ENCODE measurements at regions not wholly inside any gene's neighbourhood (a gene's known extent, or its start where the extent isn't known, plus 50 kb on each side); places are given as distances from the start of the nearest gene placed in this dataset.

DNA sequence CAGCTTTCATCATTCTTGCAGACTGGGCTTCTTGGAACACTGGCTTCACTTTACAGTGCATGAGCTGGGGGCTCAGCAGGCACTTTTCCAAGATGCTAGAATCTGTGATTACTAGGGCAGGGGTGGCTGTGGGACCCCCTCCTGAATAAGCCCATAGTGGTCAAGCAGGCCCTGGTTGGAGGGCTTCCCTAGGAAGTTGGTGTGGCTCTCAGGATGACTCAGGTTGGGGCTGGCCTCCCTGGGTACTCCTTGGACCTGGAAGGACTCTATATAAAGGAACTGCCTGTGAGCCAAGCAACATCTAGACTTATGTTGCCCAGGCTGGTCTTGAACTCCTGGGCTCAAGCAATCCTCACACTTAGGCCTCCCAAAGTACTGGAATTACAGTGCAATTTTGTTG, 88.3 kb upstream of the HELT start:
- Histone ChIP-seq H3K79me2 (ENCODE audit: control insufficient read depth, insufficient read depth, low read length) (no peaks in the 10 kb centered on the region), H3K9me3 (replicated peaks; ENCODE audit: control insufficient read depth, insufficient read depth, low read depth, low read length) (no peaks in the 10 kb centered on the region), H3K9ac (ENCODE audit: insufficient read depth in 1 of 2, low read depth in 2 of 2, low read length in 2 of 2) (no peak overlapping the region), H3K36me3 (ENCODE audit: control insufficient read depth, insufficient read depth, low read length) (no peaks in the 10 kb centered on the region), H2AFZ (ENCODE audit: low read depth, low read length) (no peak overlapping the region), H3K4me1 (replicated peaks in 1 of 2; ENCODE audit: control insufficient read depth in 2 of 2, insufficient read depth in 2 of 2, low read length in 2 of 2) (no peaks in the 10 kb centered on the region), H3K4me2 (ENCODE audit: insufficient read depth, low read length) (no peak overlapping the region), H3K27me3 (ENCODE audit: control insufficient read depth in 2 of 2, insufficient read depth in 2 of 2, low read length in 2 of 2) (peaks cover 8 to 29% of the 10 kb centered on the region in 2 experiments; a peak in 3 of 5 replicates), H3K4me3 (no peak overlapping the region), H3K9me1 (ENCODE audit: control insufficient read depth, insufficient read depth, low read length) (no peaks in the 10 kb centered on the region), H4K20me1 (replicated peaks; ENCODE audit: control insufficient read depth, insufficient read depth, low read length) (no peaks in the 10 kb centered on the region), H3K27ac (ENCODE audit: extremely low read depth, low read depth, low read length) (no peak overlapping the region)
- DNase-seq (ENCODE audit: extremely low read depth in 1 of 4, low spot score in 3 of 4) (no peak), ATAC-seq (no peak), FAIRE-seq (no peak)
- in situ Hi-C loops (cut with MboI) (no loop called here), intact Hi-C loops (cut with micrococcal nuclease) (no loop called here)
- TF ChIP-seq MEF2A (IDR thresholded peaks at IDR 0.05; ENCODE audit: control insufficient read depth, low read depth, low read length), result no peak
- TF ChIP-seq, protein P1, sequence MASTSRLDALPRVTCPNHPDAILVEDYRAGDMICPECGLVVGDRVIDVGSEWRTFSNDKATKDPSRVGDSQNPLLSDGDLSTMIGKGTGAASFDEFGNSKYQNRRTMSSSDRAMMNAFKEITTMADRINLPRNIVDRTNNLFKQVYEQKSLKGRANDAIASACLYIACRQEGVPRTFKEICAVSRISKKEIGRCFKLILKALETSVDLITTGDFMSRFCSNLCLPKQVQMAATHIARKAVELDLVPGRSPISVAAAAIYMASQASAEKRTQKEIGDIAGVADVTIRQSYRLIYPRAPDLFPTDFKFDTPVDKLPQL (IDR thresholded peaks at IDR 0.05; ENCODE audit: extremely low read depth, insufficient read length), result no peak
- TF ChIP-seq HNRNPLL (IDR thresholded peaks at IDR 0.05; ENCODE audit: low read depth, low read length, poor library complexity, severe bottlenecking), result no peak
- no peak for TF ChIP-seq CBX1 (IDR thresholded peaks at IDR 0.05; ENCODE audit: low read depth)
- TF ChIP-seq, protein P2, sequence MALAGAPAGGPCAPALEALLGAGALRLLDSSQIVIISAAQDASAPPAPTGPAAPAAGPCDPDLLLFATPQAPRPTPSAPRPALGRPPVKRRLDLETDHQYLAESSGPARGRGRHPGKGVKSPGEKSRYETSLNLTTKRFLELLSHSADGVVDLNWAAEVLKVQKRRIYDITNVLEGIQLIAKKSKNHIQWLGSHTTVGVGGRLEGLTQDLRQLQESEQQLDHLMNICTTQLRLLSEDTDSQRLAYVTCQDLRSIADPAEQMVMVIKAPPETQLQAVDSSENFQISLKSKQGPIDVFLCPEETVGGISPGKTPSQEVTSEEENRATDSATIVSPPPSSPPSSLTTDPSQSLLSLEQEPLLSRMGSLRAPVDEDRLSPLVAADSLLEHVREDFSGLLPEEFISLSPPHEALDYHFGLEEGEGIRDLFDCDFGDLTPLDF (CRISPR knock-in tag; IDR thresholded peaks at IDR 0.05), result no peak
- TF ChIP-seq SAFB2 (IDR thresholded peaks at IDR 0.05; ENCODE audit: borderline replicate concordance, low read depth, low read length, severe bottlenecking), result no peak
- TF ChIP-seq, protein P3, sequence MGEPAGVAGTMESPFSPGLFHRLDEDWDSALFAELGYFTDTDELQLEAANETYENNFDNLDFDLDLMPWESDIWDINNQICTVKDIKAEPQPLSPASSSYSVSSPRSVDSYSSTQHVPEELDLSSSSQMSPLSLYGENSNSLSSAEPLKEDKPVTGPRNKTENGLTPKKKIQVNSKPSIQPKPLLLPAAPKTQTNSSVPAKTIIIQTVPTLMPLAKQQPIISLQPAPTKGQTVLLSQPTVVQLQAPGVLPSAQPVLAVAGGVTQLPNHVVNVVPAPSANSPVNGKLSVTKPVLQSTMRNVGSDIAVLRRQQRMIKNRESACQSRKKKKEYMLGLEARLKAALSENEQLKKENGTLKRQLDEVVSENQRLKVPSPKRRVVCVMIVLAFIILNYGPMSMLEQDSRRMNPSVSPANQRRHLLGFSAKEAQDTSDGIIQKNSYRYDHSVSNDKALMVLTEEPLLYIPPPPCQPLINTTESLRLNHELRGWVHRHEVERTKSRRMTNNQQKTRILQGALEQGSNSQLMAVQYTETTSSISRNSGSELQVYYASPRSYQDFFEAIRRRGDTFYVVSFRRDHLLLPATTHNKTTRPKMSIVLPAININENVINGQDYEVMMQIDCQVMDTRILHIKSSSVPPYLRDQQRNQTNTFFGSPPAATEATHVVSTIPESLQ (CRISPR knock-in tag; IDR thresholded peaks at IDR 0.05), result no peak
- no peak for TF ChIP-seq SIX5 (IDR thresholded peaks at IDR 0.05; ENCODE audit: borderline replicate concordance in 1 of 2, insufficient read depth in 1 of 2, low read depth in 1 of 2, low read length in 2 of 2)
- no peak for TF ChIP-seq ZNF75A (CRISPR knock-in tag; IDR thresholded peaks at IDR 0.05)
- TF ChIP-seq GABPB1 (CRISPR knock-in tag; IDR thresholded peaks at IDR 0.05), result no peak
- no peak for TF ChIP-seq CHD2 (IDR thresholded peaks at IDR 0.05; ENCODE audit: low read depth, low read length)
- TF ChIP-seq, protein P4, sequence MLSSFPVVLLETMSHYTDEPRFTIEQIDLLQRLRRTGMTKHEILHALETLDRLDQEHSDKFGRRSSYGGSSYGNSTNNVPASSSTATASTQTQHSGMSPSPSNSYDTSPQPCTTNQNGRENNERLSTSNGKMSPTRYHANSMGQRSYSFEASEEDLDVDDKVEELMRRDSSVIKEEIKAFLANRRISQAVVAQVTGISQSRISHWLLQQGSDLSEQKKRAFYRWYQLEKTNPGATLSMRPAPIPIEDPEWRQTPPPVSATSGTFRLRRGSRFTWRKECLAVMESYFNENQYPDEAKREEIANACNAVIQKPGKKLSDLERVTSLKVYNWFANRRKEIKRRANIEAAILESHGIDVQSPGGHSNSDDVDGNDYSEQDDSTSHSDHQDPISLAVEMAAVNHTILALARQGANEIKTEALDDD (IDR thresholded peaks at IDR 0.05), result no peak
- TF ChIP-seq FOXJ3 (CRISPR knock-in tag; IDR thresholded peaks at IDR 0.05), result no peak
- TF ChIP-seq EP400 (IDR thresholded peaks at IDR 0.05), result no peak
- no peak for TF ChIP-seq XRCC5 (IDR thresholded peaks at IDR 0.05; ENCODE audit: low read depth, low read length)
- no peak for TF ChIP-seq HIVEP1 (CRISPR knock-in tag; IDR thresholded peaks at IDR 0.05)
- TF ChIP-seq HDAC8 (tag; IDR thresholded peaks at IDR 0.05), result no peak
- no peak for TF ChIP-seq RFX1 (IDR thresholded peaks at IDR 0.05)
- no peak for TF ChIP-seq ELF2 (CRISPR knock-in tag; IDR thresholded peaks at IDR 0.05)
- no peak for TF ChIP-seq CBX3 (IDR thresholded peaks at IDR 0.05; ENCODE audit: borderline replicate concordance in 1 of 2, low read length in 2 of 2)
- POLR2A ChIA-PET, result no interaction called here
- CTCF ChIA-PET (ENCODE audit: low intra/inter-chr PET ratio), result no interaction called here
- no TSS peak for BruUV-seq (replicated peaks)

All from K562 (cell line).